SK-N-SH (cell line): ENCODE measurements at regions not wholly inside any gene's neighbourhood (a gene's known extent, or its start where the extent isn't known, plus 50 kb on each side); places are given as distances from the start of the nearest gene placed in this dataset.

Experiments used
- CTCF ChIA-PET: fragments of 300-600, 350-600 bp; formaldehyde crosslinking; extraction: SDS; loops from one replicate; lab custom pipeline; 2021; lab: Yijun Ruan, JAX
- POLR2A ChIA-PET: fragments of 350-600 bp; sonication (Branson Sonifier 250); formaldehyde crosslinking; extraction: SDS; loops from one replicate; lab custom pipeline; 2020; ENCODE audit warnings: antibody characterized with exemption, inconsistent platforms; lab: Yijun Ruan, JAX
- DNase-seq: peaks from one replicate; pipeline ENCODE4 v3.0.0; 2012
- H2AFZ ChIP-seq: fragments of 200-600 bp; sonication (generic); 2 replicates; pipeline ENCODE4 v1.8.1; 2016; ENCODE audit warnings: antibody characterized with exemption, mild to moderate bottlenecking, low read depth
- H3F3A ChIP-seq: fragments of 200-600 bp; sonication (generic); replicated peaks from 2 replicates; pipeline ENCODE3; 2016; ENCODE audit warnings: antibody characterized with exemption, mild to moderate bottlenecking; ENCODE audit not compliant: insufficient read depth
- H3K27ac ChIP-seq, 2 experiments: fragments of 200-500 bp in 1 of 2; fragments of 200-600 bp in 1 of 2; sonication (Bioruptor generic) in 1 of 2; sonication (generic), shearing (Covaris generic) in 1 of 2; 2 replicates each; pipeline versions ENCODE4 v1.5.1 to v1.6.1; 2014 to 2016; ENCODE audit warnings: low read depth in 2 of 2, inconsistent platforms in 1 of 2, low read length in 1 of 2, mild to moderate bottlenecking in 1 of 2, mixed read lengths in 1 of 2
- H3K27me3 ChIP-seq: fragments of 200-600 bp; sonication (generic), shearing (Covaris generic); 2 replicates; pipeline ENCODE4 v1.6.1; 2016; ENCODE audit warnings: mixed run types; ENCODE audit not compliant: insufficient read depth
- H3K36me3 ChIP-seq, 2 experiments: fragments of 200-500 bp in 1 of 2; fragments of 200-600 bp in 1 of 2; sonication (Bioruptor generic) in 1 of 2; sonication (generic) in 1 of 2; replicated peaks in 1 of 2; 2 replicates each; pipeline versions ENCODE3 to v1.5.1; 2014 to 2016; ENCODE audit warnings: low read length in 1 of 2, mild to moderate bottlenecking in 1 of 2; ENCODE audit not compliant: insufficient read depth in 2 of 2, control insufficient read depth in 1 of 2
- H3K4me1 ChIP-seq, 2 experiments: fragments of 200-500 bp in 1 of 2; fragments of 200-600 bp in 1 of 2; sonication (Bioruptor generic) in 1 of 2; sonication (generic), shearing (Covaris generic) in 1 of 2; 2 replicates each; pipeline versions ENCODE4 v1.5.1 to v1.6.1; 2014 to 2016; ENCODE audit warnings: low read depth in 1 of 2, low read length in 1 of 2, mixed run types in 1 of 2; ENCODE audit not compliant: insufficient read depth in 2 of 2, control insufficient read depth in 1 of 2
- H3K4me2 ChIP-seq: fragments of 200-600 bp; sonication (generic), shearing (Covaris generic); 2 replicates; pipeline ENCODE4 v1.6.1; 2017; ENCODE audit warnings: mixed run types
- H3K4me3 ChIP-seq, 2 experiments: fragments of 200-500 bp in 1 of 2; fragments of 200-600 bp in 1 of 2; sonication (Bioruptor generic) in 1 of 2; sonication (generic), shearing (Covaris generic) in 1 of 2; 2 replicates each; pipeline versions ENCODE4 v1.5.1 to v1.8.1; 2014 to 2016; ENCODE audit warnings: low read depth in 2 of 2, inconsistent platforms in 1 of 2, low read length in 1 of 2, mild to moderate bottlenecking in 1 of 2, mixed read lengths in 1 of 2, moderate library complexity in 1 of 2
- H3K79me2 ChIP-seq: fragments of 200-600 bp; sonication (generic); 2 replicates; pipeline ENCODE4 v1.8.1; 2017; ENCODE audit warnings: mild to moderate bottlenecking; ENCODE audit not compliant: insufficient read depth
- H3K9ac ChIP-seq: fragments of 200-600 bp; sonication (generic); 2 replicates; pipeline ENCODE4 v1.6.1; 2017; ENCODE audit warnings: mixed run types
- H3K9me2 ChIP-seq: fragments of 200-600 bp; sonication (generic); 2 replicates; pipeline ENCODE4 v1.6.1; 2017; ENCODE audit warnings: mixed run types
- H3K9me3 ChIP-seq: fragments of 200-600 bp; sonication (generic); 2 replicates; pipeline ENCODE4 v1.6.1; 2017; ENCODE audit warnings: mixed run types, mild to moderate bottlenecking, moderate library complexity
- H4K20me1 ChIP-seq: fragments of 200-600 bp; sonication (generic); 2 replicates; pipeline ENCODE4 v1.6.1; 2017; ENCODE audit warnings: mild to moderate bottlenecking, mixed run types; ENCODE audit not compliant: insufficient read depth
- CHD2 ChIP-seq: fragments of 150-350 bp; IDR thresholded peaks from 2 replicates; pipeline ENCODE4 v1.6.1; 2018; ENCODE audit warnings: low read length; ENCODE audit not compliant: partially characterized antibody
- ELF1 ChIP-seq: IDR thresholded peaks from 2 replicates; pipeline ENCODE4 v1.4.0; 2012
- EP300 ChIP-seq, 2 experiments: IDR thresholded peaks; 2 replicates each; pipeline versions ENCODE4 v1.4.0 to v1.6.1; 2012; ENCODE audit warnings: borderline replicate concordance in 1 of 2, low read depth in 1 of 2, low read length in 1 of 2
- EZH2phosphoT487 ChIP-seq: fragments of 200-600 bp; sonication (generic); IDR thresholded peaks from 2 replicates; pipeline ENCODE4 v1.6.1; 2017; ENCODE audit warnings: low read depth, mixed run types, mild to moderate bottlenecking, antibody characterized with exemption, moderate library complexity, borderline replicate concordance
- FOXJ3 ChIP-seq: sonication (generic); formaldehyde crosslinking; IDR thresholded peaks from 2 replicates; pipeline ENCODE4 v1.5.1; 2020; ENCODE audit warnings: mild to moderate bottlenecking, missing genetic modification reagents
- JUND ChIP-seq: IDR thresholded peaks from 2 replicates; pipeline ENCODE4 v1.4.0; 2012
- MEF2A ChIP-seq: IDR thresholded peaks from 2 replicates; pipeline ENCODE4 v1.4.0; 2012; ENCODE audit warnings: low read depth, borderline replicate concordance
- NFIC ChIP-seq: IDR thresholded peaks from 2 replicates; pipeline ENCODE4 v1.4.0; 2012; ENCODE audit warnings: borderline replicate concordance
- NRF1 ChIP-seq: IDR thresholded peaks from 2 replicates; pipeline ENCODE4 v1.6.1; 2012; ENCODE audit warnings: low read depth, mild to moderate bottlenecking, low read length
- POLR2AphosphoS5 ChIP-seq: IDR thresholded peaks from 2 replicates; pipeline ENCODE4 v1.6.1; 2012; ENCODE audit warnings: low read depth, low read length
- RCOR1 ChIP-seq: fragments of 150-350 bp; IDR thresholded peaks from 2 replicates; pipeline ENCODE4 v1.6.1; 2017; ENCODE audit warnings: antibody characterized with exemption, low read length
- REST ChIP-seq: IDR thresholded peaks from 2 replicates; pipeline ENCODE4 v1.6.1; 2012; ENCODE audit warnings: mild to moderate bottlenecking, low read depth, low read length, moderate library complexity
- RXRA ChIP-seq: IDR thresholded peaks from 2 replicates; pipeline ENCODE4 v1.4.0; 2012; ENCODE audit warnings: low read depth, mild to moderate bottlenecking, borderline replicate concordance
- SMC3 ChIP-seq: IDR thresholded peaks from 2 replicates; pipeline ENCODE4 v1.6.1; 2012; ENCODE audit warnings: low read depth, low read length, improper control_type of control experiment
- TAF1 ChIP-seq: IDR thresholded peaks from 2 replicates; pipeline ENCODE4 v1.6.1; 2012; ENCODE audit warnings: low read depth, mild to moderate bottlenecking, low read length, moderate library complexity, borderline replicate concordance
- TEAD4 ChIP-seq: IDR thresholded peaks from 2 replicates; pipeline ENCODE4 v1.4.0; 2012; ENCODE audit warnings: mild to moderate bottlenecking, borderline replicate concordance; ENCODE audit not compliant: insufficient read depth
- YY1 ChIP-seq: IDR thresholded peaks from 2 replicates; pipeline ENCODE4 v1.4.0; 2012; ENCODE audit warnings: low read depth, mild to moderate bottlenecking
- WGBS: methylation state at CpG from one replicate; pipeline ENCODE4 v1.1.6; 2017; ENCODE audit warnings: low lambda C conversion rate; 5-methylcytosine and 5-hydroxymethylcytosine counted together
- TF ChIP-seq, protein P1 (sequence below): IDR thresholded peaks from 2 replicates; pipeline ENCODE4 v1.4.0; 2012; ENCODE audit warnings: low read depth
- TF ChIP-seq, protein P2 (sequence below): fragments of 150-350 bp; IDR thresholded peaks from 2 replicates; pipeline ENCODE4 v1.6.1; 2017; ENCODE audit warnings: antibody characterized with exemption, low read length, low read depth, borderline replicate concordance

- H3K9me2 ChIP-seq: no peaks in the 10 kb centered on the region
- H3K79me2 ChIP-seq: no peaks in the 10 kb centered on the region
- H3K9ac ChIP-seq: no peak overlapping the region
- no peaks in the 10 kb centered on the region for H4K20me1 ChIP-seq
- no peak overlapping the region for H3K4me2 ChIP-seq
- H2AFZ ChIP-seq: no peak overlapping the region
- CTCF ChIA-PET: interaction anchor here (0.6 kb wide), 1 partner anchor 191 kb away, joined by 3 read pairs; no protein-coding TSS in a partner anchor
- H3K4me1 ChIP-seq: no peaks in the 10 kb centered on the region
- no peaks in the 10 kb centered on the region for H3K27me3 ChIP-seq
- POLR2A ChIA-PET: no interaction called here
- H3K27ac ChIP-seq: no peak overlapping the region
- no peaks in the 10 kb centered on the region for H3K36me3 ChIP-seq
- TF ChIP-seq POLR2AphosphoS5 (no peak), JUND (no peak), SMC3 (no peak), TAF1 (no peak), NFIC (no peak), NRF1 (no peak), RXRA (no peak), RCOR1 (no peak), REST (no peak)
- TF ChIP-seq, protein P1, sequence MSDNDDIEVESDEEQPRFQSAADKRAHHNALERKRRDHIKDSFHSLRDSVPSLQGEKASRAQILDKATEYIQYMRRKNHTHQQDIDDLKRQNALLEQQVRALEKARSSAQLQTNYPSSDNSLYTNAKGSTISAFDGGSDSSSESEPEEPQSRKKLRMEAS: no peak
- 66% methylated on average over 2 of the region's 2 CpGs for WGBS
- DNase-seq: no peak
- H3K4me3 ChIP-seq: no peak overlapping the region
- no peaks in the 10 kb centered on the region for H3F3A ChIP-seq
- H3K9me3 ChIP-seq: no peaks in the 10 kb centered on the region; the same call in 1 of the 2 replicates
Observed at GRCh38 chr21:23644768-23645167, 1962.5 kb downstream of the MRPL39 start.

- Histone ChIP-seq H3K4me3 (no peak overlapping the region), H3K79me2 (no peaks in the 10 kb centered on the region), H3K27me3 (no peaks in the 10 kb centered on the region), H4K20me1 (no peaks in the 10 kb centered on the region), H3K36me3 (no peaks in the 10 kb centered on the region), H3K4me2 (no peak overlapping the region), H3K4me1 (no peaks in the 10 kb centered on the region), H2AFZ (no peak overlapping the region), H3F3A (no peaks in the 10 kb centered on the region), H3K9me3 (no peaks in the 10 kb centered on the region), H3K27ac (no peak overlapping the region), H3K9ac (no peak overlapping the region), H3K9me2 (no peaks in the 10 kb centered on the region)
- 34% methylated on average over 2 of the region's 2 CpGs for WGBS
- CTCF ChIA-PET: no interaction called here
- POLR2A ChIA-PET: no interaction called here
- no peak for DNase-seq
- TF ChIP-seq, protein P2, sequence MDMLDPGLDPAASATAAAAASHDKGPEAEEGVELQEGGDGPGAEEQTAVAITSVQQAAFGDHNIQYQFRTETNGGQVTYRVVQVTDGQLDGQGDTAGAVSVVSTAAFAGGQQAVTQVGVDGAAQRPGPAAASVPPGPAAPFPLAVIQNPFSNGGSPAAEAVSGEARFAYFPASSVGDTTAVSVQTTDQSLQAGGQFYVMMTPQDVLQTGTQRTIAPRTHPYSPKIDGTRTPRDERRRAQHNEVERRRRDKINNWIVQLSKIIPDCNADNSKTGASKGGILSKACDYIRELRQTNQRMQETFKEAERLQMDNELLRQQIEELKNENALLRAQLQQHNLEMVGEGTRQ: no peak
- TF ChIP-seq, protein P1: no peak
- TF ChIP-seq REST: no peak
- TF ChIP-seq FOXJ3 (CRISPR knock-in tag): no peak
- TF ChIP-seq MEF2A: no peak
- no peak for TF ChIP-seq EZH2phosphoT487
- no peak for TF ChIP-seq EP300 (IDR thresholded peaks at IDR 0.05; ENCODE audit: borderline replicate concordance in 1 of 2, low read depth in 1 of 2, low read length in 1 of 2)
- no peak for TF ChIP-seq TEAD4
- TF ChIP-seq TAF1: no peak
- TF ChIP-seq YY1: no peak
- no peak for TF ChIP-seq CHD2
- TF ChIP-seq NFIC: no peak
- TF ChIP-seq SMC3: no peak
- no peak for TF ChIP-seq ELF1
Observed at GRCh38 chr21:23639721-23640120, 1967.6 kb downstream of the MRPL39 start.
